ENCODE measurements at regions not wholly inside any gene's neighbourhood (a gene's known extent, or its start where the extent isn't known, plus 50 kb on each side); places are given as distances from the start of the nearest gene placed in this dataset.

DNA sequence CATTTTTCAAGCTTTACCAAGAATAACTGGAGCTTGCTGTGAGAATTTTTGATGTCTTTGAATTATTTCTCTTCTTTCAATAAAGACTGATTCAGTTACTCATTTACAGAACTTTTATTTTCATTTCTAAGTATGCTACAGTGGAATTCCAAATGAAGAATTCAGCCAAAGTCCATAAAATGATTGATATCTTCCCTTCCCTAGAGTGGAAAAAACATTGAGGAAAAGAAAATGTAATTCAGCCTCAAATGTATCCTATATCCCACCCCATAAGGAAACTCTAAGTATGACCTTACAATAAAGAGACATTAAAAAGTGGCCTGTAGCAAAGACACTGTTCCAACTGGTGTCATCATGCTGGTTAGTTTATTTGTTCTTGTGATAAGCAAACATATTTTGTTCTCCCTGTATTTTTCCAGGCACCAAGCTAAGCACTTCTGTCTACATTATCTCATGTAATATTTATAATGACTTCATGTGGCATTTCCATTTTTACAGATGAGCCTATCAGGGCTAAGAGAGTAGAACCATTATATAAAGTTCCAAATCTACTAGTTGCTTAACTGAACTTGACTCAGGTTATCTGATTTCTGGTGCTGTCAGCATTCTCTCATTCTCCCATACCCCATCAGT, 450.4 kb downstream of the NEBL start:
- H3K4me3 ChIP-seq = no peak overlapping the region
- H3K27me3 ChIP-seq = no peaks in the 10 kb centered on the region
- ATAC-seq (no peak), DNase-seq (no peak), FAIRE-seq (no peak)
- H3K36me3 ChIP-seq = no peaks in the 10 kb centered on the region
- TF ChIP-seq, protein P1, sequence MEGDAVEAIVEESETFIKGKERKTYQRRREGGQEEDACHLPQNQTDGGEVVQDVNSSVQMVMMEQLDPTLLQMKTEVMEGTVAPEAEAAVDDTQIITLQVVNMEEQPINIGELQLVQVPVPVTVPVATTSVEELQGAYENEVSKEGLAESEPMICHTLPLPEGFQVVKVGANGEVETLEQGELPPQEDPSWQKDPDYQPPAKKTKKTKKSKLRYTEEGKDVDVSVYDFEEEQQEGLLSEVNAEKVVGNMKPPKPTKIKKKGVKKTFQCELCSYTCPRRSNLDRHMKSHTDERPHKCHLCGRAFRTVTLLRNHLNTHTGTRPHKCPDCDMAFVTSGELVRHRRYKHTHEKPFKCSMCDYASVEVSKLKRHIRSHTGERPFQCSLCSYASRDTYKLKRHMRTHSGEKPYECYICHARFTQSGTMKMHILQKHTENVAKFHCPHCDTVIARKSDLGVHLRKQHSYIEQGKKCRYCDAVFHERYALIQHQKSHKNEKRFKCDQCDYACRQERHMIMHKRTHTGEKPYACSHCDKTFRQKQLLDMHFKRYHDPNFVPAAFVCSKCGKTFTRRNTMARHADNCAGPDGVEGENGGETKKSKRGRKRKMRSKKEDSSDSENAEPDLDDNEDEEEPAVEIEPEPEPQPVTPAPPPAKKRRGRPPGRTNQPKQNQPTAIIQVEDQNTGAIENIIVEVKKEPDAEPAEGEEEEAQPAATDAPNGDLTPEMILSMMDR (IDR thresholded peaks at IDR 0.05) = no peak
- H3K4me1 ChIP-seq = no peaks in the 10 kb centered on the region
- intact Hi-C loops (cut with DNase I) = no loop called here
- H3K9me3 ChIP-seq = no peaks in the 10 kb centered on the region
- H3K27ac ChIP-seq = no peak overlapping the region

DNA sequence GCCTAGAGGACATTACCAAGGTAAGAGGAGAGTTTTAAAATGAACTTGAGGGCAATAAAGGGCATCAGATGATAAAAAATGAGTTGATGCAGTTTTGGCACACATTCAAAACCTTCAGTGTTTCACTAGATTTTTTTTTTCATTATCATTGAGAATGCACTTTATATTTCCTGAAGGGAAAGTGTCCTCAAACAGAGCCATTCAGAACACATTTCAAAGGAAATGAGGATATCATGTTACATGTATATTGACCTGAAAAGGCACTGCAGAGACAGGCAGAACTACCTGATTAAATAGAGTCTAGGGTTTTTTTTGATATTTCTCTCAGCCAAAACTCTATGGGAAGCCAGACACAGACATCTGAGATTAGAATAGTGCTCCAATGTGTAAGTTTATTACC, 454.0 kb downstream of the NEBL start:
- no peak overlapping the region for H3K27ac ChIP-seq
- H3K4me3 ChIP-seq = no peak overlapping the region
- intact Hi-C loops (cut with DNase I) = no loop called here
- FAIRE-seq (no peak), DNase-seq (no peak), ATAC-seq (no peak)
- H3K27me3 ChIP-seq = no peaks in the 10 kb centered on the region
- H3K36me3 ChIP-seq = no peaks in the 10 kb centered on the region
- TF ChIP-seq, protein P1 (IDR thresholded peaks at IDR 0.05) = no peak
- H3K9me3 ChIP-seq = no peaks in the 10 kb centered on the region
- no peaks in the 10 kb centered on the region for H3K4me1 ChIP-seq

DNA sequence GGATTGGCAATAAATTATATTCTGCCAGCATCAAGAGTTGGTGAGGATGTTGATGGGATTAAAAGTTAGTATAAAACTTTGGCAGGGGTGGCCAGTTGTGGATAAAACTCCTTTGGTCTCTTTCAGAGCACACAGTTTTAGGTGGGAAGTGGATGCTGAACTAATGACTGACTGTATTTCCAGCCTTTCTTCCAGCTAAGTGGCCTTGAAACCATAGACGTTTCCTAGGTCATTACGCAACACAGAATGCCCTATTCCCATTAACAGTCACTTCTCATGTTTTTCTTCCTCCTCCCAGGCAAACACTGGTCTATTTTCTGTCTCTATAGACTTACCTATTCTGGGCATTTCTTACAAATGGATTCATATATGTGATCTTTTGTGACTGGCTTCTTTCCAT, 467.4 kb downstream of the NEBL start:
- no peak overlapping the region for H3K4me3 ChIP-seq
- FAIRE-seq (no peak), ATAC-seq (no peak), DNase-seq (no peak)
- WGBS, 2 donors = 38 to 41% methylated on average over 2 of the region's 2 CpGs
- no peaks in the 10 kb centered on the region for H3K4me1 ChIP-seq
- TF ChIP-seq, protein P1 (IDR thresholded peaks at IDR 0.05) = no peak
- intact Hi-C loops (cut with DNase I) = no loop called here
- H3K27ac ChIP-seq = no peak overlapping the region
- no peaks in the 10 kb centered on the region for H3K9me3 ChIP-seq
- H3K36me3 ChIP-seq = no peaks in the 10 kb centered on the region
- H3K27me3 ChIP-seq = no peaks in the 10 kb centered on the region

DNA sequence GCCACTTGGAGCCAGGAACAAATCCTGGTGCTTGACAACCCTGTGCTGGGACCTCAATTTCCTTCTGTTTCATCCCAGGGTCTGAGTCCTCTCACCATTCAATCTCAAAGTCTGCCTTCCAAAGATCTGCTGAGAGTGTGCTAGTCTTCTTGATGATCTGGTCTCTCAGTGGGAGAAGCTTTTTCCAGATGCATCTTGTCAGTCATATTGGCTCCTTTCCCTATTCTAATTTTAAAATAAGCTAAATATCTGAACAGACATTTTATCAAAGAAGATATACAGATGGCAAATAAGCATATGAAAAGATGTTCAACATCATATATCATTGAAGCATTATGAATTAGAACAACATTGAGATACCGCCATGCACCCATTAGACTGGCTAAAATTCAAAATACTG, 469.3 kb downstream of the NEBL start:
- no peak overlapping the region for H3K27ac ChIP-seq
- TF ChIP-seq, protein P1 (IDR thresholded peaks at IDR 0.05) = no peak
- no peak for DNase-seq
- no peak overlapping the region for H3K4me3 ChIP-seq
- H3K27me3 ChIP-seq = no peaks in the 10 kb centered on the region
- FAIRE-seq = no peak
- ATAC-seq = no peak
- WGBS, 2 donors = 71 to 74% methylated on average over 1 of the region's 1 CpG
- no peaks in the 10 kb centered on the region for H3K9me3 ChIP-seq
- intact Hi-C loops (cut with DNase I) = no loop called here
- no peaks in the 10 kb centered on the region for H3K36me3 ChIP-seq
- no peaks in the 10 kb centered on the region for H3K4me1 ChIP-seq

DNA sequence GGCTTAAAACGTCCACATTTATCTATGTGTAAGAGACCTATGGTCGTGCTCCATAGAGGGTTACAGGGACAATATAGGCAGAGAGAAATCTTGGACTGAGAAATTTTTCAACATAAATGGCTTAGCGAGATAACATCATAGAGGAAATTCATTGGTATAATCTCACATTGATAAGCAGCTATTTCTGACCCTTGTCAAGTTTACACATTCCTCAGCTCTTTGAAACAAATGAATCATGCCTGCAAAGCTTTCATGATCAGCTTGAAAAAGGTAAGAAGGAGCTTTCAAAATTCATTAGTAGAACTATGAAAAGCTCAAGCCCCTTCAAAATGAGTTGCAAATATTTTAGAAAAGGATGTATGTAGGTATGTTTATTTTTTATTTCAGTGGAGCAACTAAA, 478.8 kb downstream of the NEBL start:
- Histone ChIP-seq H3K4me3 (no peak overlapping the region), H3K9me3 (no peaks in the 10 kb centered on the region), H3K27ac (no peak overlapping the region), H3K4me1 (no peaks in the 10 kb centered on the region), H3K36me3 (no peaks in the 10 kb centered on the region), H3K27me3 (no peaks in the 10 kb centered on the region)
- DNase-seq (no peak), ATAC-seq (no peak), FAIRE-seq (no peak)
- TF ChIP-seq, protein P1 (IDR thresholded peaks at IDR 0.05) = no peak
- 6 to 9% methylated on average over 3 of the region's 3 CpGs for WGBS, 2 donors
- intact Hi-C loops (cut with DNase I) = no loop called here

Measured in pancreas (tissue), 10 donors.